ENCODE measurements at regions not wholly inside any gene's neighbourhood (a gene's known extent, or its start where the extent isn't known, plus 50 kb on each side); places are given as distances from the start of the nearest gene placed in this dataset.
"Not testable (repeated sequence)": the region's sequence is repeated elsewhere in the genome, so short reads cannot be mapped to it uniquely, and the experiment has no call there.

DNA sequence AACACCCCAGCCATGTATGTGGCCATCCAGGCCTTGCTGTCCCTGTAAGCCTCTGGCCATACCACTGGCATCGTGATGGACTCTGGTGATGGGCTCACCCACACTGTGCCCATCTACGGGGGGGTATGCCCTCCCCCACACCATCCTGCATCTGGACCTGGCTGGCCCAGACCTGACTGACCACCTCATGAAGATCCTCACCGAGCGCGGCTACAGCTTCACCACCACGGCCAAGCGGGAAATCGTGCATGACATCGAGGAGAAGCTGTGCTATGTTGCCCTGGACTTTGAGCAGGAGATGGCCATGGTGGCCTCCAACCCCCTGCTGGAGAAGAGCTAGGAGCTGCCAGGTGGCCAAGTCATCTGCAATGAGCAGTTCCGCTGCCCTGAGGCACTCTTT, 80.4 kb upstream of the ZCCHC2 start:
- DNase-seq, result no peak

DNA sequence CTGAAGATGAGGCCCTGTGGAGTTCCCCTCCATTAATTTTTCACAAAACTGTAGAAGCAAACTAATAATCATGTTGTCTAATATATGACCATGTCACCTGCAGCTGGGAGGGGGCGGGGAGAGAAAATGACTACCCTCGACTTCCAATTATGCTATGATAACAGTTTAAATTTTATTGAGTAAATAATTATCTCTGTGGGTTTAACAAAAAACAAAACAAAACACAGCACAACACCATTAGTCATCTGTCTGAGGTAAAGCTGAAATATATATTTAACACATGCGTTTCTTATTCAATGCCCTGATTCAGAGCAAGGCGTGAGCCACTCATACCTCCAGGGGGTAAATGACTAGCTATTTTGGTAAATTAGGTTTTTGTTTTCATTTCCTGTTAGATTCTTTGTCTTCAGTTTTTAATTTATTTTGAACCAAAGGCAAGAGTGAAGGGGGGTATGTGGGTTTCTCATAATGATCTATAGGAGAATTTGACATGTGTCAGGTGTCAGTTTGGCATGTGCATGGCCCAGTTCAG, 77.4 kb upstream of the ZCCHC2 start:
- DNase-seq, result no peak

DNA sequence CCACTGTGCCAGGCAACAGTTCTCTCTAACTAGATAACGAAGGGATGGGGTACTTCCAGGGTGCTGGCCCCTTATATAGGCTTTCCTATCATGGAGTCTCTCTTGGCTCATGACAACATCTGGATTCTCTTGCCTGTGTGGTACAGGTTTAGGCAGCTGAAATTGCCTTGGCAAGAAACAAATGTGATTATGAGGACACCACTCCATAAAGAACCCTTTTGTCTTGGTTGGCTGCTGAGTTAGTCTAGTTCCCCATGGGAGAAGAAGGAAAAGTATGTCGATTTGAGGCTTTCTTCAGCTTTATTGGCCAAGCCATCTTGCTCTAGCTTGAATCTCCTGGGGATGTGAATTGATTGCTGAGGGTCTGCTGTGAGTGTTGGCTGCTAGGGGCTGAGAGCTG, 76.3 kb upstream of the ZCCHC2 start:
- no peak for DNase-seq

DNA sequence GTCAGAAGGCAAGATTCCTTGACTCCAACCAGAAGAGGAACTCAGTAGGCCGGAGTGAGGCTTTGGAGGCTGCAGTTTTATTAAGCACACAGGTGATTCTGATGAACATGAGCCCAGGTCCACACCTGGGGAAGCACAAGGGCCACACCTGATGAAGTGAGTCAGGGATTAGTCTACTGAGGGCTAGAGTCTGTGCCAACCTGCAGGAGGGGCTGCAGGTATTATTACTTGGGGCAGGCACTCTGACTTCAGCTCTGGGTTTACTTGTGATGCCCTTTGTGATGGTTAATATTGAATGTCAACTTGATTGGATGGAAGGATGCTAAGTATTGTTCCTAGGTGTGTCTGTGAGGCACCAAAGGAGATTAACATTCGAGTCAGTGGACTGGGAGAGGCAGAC, 75.2 kb upstream of the ZCCHC2 start:
- DNase-seq, result no peak

DNA sequence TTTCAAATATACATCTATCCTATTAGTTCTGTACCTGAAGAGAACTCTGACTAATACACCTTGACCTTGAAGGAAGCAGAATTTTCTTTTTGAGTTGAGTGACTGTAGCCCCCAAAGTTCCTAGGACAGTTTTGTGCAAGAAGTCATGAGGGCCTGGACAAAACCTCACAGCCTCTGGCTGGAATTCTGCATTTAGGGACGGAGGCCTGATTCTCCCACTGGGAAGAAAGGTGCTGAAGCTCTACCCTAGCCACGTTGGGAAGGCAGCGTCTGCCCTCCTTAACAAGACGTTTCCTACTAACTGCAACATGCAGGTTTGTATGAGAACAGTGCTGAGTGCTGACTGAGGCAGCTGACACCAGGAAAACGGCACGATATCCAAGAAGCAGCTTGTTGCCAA, 74.4 kb upstream of the ZCCHC2 start:
- no peak for DNase-seq

DNA sequence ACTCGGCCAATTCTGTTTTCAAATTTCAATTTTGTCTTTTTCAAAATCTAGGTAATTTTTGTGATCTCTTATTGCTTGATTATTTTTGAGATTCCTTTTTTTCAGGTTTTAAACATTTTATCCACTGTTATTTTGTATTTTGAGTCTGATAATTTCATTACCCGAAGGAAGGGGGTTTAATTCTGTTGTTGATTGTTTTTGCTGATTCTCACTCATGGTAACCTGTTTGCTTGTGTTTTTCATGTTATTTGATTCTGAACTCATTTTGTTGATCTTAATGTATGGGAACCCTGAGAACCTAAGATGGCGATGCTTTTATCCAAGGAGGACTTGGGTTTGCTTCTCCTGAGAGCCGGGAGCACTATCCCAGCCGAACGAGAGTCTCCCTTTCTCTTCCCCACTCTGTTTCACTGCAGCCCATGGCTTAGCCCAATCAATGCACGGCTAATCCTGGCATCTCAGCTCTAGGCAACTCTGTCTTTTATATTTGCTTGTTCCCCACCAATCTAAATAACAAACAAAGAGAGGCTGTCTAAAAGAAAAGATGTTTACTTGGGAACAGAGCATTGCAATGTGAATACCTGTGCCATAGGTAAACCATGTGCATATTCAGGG, 73.2 kb upstream of the ZCCHC2 start:
- no peak for DNase-seq

DNA sequence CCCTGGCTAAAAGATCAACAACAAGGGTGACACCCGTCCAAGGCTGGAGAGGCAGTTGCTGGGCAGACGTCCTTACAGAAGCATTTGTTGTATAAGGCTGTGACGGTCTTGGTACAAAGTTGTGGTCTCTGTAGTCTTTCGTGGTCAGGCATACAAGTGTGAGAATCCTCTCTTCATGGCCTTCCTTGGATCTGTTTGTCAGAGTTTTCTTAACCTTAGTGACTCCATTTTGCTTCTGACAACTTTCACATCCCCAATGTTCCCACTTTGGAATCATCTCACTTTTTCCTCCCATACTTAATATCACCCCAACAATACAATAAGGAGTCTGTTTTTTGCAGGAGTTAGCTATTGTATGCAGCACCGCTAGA, 72.7 kb upstream of the ZCCHC2 start:
- DNase-seq, result no peak

DNA sequence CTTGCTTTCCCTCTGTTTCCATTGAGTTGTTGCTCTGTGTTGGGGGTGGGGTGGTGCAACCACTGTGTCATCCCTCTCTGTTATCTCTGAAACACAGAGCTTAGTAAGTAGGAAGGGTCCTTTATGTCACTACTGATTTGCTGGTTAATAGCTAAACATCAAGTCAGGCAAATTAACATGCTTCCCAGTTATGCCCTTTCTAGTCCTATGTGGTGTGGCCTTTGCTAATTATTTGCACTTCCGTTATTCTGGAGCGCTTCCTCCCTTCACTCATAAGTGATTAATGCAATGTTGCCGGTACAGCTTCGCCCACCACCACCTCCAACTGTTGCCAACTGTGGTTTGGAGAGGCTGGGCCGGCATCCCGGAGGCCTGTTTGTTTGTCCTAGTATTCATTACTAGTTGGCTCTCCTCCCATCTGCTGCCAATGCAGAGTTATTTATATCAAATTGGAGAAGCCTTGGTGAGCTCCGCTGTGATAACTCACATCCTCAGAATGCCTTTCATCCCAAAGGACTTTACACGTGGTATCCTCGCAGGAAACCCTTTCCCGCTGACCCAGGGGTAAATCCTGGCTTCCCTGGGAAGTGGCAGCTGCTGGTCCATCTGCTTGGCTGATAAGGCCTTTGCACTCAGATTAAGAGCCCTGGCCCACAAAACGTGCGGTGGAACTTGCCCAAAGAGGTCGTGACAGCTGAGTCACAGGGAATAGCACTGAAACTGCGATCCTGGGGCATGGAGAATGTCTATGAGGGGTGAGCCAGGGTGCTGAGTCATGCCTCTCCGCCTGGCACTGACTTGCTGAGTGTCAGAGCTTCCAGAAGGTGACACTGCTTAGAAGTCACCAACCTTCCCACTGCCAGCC, 72.0 kb upstream of the ZCCHC2 start:
- DNase-seq, result peak; percentile 36

DNA sequence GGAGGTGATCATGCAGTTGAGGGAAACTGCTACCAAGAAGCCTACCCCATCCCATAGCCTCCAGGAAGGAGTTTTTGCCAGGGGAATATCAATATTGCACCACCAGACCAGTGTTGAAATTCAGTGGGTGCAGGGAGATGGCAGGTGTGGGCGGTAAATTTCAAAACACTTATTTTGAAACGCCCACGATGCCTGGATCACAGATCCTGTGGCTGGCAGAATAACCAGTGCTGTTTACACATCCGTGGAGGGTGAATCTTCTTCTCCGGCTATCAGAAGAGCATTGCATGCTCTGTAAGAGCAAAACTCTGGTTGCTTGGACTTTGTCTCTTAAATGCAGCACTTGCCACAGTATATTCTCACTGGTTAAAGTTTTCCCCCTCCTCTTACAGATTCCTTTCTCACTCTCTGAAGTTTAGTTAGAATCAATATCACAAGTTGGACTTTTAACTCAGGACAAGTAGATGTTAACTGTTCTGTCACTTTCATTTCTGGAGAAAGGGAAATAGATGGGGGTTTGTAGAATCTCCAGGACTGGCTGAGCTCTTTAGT, 70.5 kb upstream of the ZCCHC2 start:
- DNase-seq, result no peak

DNA sequence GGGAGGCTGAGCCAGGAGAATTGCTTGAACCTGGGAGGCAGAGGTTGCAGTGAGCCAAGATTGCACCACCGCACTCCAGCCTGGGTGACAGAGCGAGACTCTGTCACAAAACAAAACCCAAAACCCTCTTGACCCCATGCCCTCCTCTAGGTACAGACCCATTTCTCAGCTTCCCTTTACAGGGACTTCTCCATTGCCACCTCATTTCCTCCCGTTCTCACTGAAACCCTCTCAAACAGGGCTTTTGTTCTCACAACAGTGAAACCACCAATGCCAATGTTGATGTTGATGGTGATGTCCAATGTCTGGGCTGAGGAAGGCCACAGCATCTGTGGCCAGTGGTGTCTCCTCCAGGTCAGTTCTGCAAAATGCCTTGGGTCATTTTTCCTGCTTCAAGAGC, 69.0 kb upstream of the ZCCHC2 start:
- no peak for DNase-seq

DNA sequence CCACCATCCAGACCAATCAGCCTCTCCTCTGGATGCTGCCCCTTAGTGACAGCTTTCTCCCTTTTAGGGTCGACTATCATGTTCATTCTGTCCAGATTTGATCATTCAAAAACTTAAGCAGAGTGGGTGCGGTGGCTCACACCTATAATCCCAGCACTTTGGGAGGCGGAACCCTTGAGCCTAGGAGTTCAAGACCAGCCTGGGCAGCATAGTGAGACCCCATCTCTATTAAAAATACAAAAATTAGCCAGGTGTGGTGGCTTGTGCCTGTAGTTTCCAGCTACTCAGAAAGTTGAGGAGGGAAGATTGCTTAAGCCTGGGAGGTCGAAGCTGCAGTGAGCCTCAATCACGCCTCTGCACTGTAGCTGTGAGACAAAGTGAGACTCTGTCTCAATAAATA, 68.3 kb upstream of the ZCCHC2 start:
- DNase-seq, result no peak

DNA sequence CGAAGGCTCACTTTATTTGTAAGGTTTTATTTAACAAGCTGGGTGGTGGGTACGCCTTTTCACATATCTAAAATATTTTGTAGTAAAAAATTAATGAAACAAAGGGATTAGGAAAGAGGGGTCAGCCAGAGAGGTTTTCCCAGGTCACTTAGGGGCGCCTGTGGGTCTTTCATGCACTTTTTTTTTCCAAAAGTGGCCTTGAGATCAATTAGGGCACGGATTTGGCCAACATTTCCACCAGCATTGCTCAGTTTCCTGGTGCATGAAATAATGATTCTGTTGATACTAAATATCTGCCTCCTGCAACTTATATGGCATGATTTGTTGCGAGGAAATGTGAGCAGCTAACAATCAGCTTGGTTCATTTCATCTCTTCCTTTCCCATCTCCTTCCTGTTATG, 67.6 kb upstream of the ZCCHC2 start:
- DNase-seq, result no peak

DNA sequence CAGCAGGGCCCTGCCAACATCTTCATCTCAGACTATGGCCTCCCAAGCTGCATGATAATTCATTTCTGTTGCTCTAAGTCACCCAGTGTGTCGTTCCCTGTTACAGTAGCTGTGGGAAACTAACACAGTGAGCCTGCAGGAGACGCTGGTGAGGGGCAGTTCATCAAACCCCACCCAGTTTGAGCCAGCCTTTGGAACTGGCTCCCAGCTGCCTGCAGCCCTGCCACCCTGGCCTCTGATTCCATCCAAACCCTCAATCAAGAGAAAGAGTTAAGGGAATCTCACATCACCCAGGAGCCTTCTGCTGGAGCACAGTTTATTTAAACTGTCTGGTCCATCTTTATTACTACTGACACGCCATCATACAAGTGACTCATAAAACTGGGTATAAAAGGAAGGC, 64.9 kb upstream of the ZCCHC2 start:
- DNase-seq, result no peak

DNA sequence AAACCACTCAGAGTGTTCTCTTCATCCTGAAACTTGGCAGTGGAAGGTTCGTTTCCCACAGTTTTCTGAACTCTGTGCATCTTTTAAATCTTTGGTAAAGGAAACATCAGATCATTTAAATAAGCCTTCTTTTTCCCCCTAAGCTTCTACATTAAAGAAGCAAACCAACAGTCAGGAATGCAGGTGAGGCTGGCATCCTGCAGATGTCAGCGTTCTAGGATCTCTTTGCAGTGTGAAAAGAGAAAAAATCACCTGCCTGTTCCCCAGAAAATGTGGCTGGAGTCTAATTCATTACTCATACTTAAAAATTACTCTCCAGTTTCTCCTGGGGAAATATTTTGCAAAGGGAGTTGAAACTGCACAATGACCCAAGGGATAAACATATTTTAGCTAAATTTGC, 64.5 kb upstream of the ZCCHC2 start:
- DNase-seq, result no peak

DNA sequence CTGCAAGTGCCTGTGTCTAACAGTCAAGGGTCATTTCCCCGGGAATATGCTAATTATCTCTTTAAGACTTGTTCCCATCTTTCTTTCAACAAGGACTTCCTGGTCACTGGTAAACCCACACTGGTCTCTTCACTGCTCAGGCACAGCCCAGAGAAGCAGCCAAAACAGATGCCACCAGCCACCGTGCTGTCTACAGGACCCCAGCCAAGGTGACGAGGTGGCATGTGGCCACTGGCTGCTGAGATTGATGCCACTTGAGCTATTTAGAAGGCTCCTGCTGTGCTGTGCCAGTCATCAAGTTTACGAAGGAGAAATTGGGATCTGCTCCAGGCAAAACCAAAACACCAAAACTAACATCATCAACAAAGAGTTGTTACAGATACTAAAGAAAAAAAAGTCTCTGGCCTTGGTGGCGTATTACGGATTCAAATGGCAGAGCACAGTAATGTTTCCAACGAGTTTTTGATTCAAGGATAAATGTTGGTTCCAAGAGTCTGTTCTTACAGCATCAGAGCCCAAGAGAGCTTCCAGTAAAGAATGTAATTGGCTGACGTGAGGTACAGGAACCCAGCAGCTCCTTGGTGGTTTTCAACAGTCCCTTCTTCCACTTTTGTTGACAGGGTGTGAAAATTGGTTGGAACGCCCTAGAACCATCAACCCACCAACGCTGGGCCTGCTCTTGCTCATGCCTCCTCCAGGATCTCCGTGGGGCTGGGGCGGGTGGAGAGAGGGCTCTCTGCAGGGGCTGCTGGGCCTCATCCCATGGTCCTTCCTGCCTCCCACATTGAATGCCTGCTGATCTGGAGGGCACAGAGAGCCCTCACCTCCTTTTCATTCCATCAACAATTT, 63.7 kb upstream of the ZCCHC2 start:
- no peak for DNase-seq

DNA sequence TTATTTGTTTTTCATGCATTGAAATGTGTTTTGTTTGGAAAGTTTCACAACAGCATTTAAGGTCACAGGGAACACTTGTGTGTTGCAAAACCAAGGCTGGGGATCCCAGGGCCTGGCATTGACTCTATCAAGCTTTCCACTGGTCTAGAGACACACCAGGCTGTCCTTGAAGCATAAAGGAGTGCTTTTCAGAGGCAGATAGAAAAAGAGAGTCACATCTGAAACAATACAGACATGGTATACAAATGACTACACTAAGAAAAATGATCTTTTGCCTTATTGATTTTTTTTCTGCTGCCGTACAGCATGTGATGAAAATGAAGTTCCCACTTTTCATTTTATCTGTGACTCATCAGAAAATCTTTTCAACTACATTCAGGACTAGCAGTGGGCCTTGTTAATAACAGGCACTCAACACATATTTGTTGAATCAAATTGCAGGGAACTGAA, 61.9 kb upstream of the ZCCHC2 start:
- DNase-seq, result no peak

DNA sequence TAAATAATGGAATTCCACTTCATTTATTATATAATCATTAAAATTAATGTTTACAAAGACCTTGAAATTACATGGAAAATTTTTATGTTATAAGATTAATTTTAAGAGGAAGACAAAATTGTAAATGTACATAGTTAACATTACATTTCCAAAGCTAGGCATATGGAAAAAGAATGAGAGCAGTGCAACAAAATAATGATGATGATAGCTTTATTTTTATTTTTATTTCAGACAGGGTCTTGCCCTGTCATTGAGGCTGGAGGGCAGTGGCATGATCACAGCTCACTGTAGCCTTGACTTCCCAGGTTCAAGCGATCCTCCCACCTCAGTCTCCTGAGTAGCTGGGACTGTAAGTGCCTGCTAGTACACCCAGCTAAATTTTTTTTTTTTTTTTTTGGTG, 61.2 kb upstream of the ZCCHC2 start:
- DNase-seq, result no peak

DNA sequence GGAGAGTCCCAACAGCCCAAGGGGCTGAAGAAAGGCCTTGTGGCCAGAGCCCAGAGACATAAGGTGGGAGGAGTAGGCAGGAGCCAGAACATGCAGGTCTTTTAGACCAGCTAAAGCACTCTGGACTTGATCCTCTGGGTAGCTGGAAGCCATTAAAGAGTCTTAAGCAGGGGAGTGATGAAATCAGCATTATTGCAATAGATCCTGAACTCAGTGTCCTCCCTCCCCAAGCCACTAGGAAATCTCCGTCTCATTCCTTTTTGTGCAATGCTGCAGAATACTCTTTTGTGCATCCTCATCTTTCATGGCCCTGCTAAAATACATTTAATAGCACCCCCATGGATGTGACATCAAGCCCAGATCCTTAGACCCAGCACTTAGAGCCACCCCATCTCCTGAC, 58.6 kb upstream of the ZCCHC2 start:
- no peak for DNase-seq

DNA sequence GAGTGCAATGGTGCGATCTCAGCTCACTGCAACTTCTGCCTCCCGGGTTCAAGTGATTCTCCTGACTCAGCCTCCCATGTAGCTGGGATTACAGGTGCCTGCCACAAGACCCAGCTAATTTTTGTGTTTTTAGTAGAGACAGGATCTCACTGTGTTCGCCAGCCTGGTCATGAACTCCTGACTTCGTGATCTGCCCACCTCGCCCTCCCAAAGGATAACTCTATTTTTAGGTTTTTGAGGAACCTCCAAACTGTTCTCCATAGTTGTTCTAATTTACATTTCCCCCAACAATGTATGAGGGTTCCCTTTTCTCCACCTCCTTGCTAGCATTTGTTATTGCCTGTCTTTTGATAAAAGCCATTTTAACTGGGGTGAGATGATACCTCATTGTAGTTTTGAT, 53.7 kb upstream of the ZCCHC2 start:
- DNase-seq, result not testable (repeated sequence)

All from fibroblast of skin of abdomen (primary cell).